GM13977 (cell line): ENCODE measurements at regions not wholly inside any gene's neighbourhood (a gene's known extent, or its start where the extent isn't known, plus 50 kb on each side); places are given as distances from the start of the nearest gene placed in this dataset.

Experiments
- DNase-seq: peaks from one replicate; pipeline ENCODE4 v3.0.0; 2012; ENCODE audit warnings: low spot score
- in situ Hi-C: fragments of 300-500 bp; cut with MboI; formaldehyde crosslinking; loops from one replicate; pipeline ENCODE4 v1.12.0; 2022; ENCODE audit warnings: low sequenced_read_pairs, low pct_unique_long_range_greater_than_20kb, mixed read lengths, inconsistent platforms; ENCODE audit not compliant: unreplicated experiment
- TF ChIP-seq, protein P1 (sequence below): IDR thresholded peaks from 2 replicates; pipeline ENCODE4 v1.5.1; 2012; ENCODE audit warnings: mild to moderate bottlenecking, control low read depth; ENCODE audit not compliant: insufficient read depth; ENCODE audit errors: extremely low read depth, missing control alignments

DNA sequence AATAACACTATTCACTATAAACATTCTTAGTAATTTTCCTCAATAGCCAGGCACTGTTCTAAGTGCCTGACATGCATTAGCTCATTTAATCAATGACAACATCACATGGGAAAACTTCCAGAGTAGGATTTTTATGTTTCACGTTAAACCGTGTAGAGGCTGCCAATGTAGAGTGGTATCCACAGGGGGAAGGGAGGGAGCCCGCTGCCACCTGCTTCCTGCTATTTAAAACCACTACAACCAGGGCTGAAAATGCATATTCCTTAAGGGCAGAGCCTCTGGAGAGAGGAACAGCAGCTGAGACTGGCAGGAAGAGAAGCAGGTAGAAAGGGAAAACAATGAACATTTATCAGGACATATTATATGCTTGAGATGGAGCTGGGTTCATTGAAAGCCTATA lies 684.3 kb upstream of the AUTS2 start:
- TF ChIP-seq, protein P1, sequence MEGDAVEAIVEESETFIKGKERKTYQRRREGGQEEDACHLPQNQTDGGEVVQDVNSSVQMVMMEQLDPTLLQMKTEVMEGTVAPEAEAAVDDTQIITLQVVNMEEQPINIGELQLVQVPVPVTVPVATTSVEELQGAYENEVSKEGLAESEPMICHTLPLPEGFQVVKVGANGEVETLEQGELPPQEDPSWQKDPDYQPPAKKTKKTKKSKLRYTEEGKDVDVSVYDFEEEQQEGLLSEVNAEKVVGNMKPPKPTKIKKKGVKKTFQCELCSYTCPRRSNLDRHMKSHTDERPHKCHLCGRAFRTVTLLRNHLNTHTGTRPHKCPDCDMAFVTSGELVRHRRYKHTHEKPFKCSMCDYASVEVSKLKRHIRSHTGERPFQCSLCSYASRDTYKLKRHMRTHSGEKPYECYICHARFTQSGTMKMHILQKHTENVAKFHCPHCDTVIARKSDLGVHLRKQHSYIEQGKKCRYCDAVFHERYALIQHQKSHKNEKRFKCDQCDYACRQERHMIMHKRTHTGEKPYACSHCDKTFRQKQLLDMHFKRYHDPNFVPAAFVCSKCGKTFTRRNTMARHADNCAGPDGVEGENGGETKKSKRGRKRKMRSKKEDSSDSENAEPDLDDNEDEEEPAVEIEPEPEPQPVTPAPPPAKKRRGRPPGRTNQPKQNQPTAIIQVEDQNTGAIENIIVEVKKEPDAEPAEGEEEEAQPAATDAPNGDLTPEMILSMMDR: no peak
- in situ Hi-C loops: no loop called here
- DNase-seq: no peak

DNA sequence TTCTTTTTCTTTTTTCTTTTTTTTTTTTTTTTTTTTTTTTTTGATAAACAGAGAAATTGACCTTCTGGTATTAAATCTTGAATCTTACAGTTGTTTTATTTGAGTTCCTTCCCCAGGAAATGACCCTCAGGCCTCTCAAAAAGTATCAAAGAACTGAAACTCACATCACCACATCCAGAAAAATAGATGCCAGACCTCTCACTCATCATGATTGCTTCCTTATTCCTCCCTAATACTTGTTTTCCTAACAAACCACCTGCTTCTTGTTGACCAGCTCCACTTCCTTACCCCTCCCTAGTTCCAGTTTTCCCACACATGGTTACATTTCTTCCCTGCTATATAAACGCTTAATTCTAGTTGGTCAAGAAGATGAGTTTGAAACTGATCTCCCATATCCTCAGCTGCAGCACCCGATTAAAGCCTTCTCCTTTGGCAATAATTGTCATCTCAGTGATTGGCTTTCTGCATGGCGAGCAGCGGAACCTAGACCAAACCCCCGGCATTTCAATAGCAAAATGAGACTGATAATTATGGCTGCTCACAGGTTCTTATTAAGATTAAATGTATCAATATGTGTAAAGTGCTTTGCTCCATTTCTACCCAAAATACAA lies 681.1 kb upstream of the AUTS2 start:
- DNase-seq: no peak
- TF ChIP-seq, protein P1: no peak
- in situ Hi-C loops: no loop called here

DNA sequence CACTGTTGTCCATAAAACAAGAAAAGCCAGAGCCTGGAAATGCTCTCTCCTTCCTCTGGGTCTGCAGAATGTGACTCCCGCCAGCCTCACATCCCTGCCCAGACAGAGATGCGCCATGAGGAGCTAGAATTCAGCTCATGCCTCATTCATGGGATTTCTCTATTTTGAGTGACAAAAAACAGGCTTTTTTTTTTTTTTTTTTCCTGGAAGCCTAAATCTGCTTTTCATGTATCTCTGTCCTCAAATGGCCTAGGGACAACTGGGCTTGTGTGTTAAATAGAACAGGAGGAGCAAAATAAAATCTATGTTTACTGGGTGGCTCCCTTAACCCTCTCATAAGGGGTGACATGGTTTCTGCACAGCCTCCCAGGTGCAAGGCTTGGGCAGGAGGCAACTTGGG lies 679.7 kb upstream of the AUTS2 start:
- in situ Hi-C loops: no loop called here
- TF ChIP-seq, protein P1: no peak
- DNase-seq: no peak

DNA sequence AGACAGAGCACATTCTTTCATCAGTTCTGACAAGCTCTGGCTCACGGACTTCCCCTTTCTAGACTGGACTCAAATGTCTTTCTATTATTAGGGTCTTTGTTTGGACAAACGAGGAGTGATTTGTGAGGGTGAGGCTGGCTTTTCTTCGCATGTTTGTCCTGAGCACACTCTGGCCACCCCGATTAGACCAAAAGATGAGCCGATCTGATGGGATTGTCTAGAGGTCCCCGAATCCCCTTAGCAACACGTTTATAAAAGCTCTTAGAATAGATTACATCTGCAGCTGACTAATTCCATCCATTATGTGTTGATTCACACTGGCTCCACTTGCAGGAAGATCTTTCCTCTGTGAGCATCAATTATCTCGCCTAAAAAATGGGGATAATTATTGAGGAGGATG lies 675.4 kb upstream of the AUTS2 start:
- in situ Hi-C loops: no loop called here
- TF ChIP-seq, protein P1: no peak
- DNase-seq: no peak

DNA sequence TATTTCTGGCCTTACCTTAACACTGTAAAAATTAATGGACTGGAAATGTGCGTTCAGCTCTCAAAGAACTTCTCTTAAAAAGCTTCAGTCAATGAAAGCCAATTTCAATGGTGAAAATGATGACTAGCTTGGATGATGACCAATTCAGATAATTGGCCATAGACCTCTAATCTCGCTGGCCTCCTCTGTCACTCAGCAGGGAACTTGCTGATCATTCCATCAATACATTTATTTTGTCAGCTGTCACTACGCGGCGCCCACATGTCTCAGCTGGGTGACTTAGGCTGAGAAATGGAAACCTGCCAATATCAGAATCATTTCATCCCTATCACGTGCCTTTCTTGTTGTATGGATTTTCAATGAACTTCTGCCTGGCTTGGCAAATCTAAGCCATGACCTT lies 673.0 kb upstream of the AUTS2 start:
- in situ Hi-C loops: no loop called here
- TF ChIP-seq, protein P1: no peak
- DNase-seq: no peak

DNA sequence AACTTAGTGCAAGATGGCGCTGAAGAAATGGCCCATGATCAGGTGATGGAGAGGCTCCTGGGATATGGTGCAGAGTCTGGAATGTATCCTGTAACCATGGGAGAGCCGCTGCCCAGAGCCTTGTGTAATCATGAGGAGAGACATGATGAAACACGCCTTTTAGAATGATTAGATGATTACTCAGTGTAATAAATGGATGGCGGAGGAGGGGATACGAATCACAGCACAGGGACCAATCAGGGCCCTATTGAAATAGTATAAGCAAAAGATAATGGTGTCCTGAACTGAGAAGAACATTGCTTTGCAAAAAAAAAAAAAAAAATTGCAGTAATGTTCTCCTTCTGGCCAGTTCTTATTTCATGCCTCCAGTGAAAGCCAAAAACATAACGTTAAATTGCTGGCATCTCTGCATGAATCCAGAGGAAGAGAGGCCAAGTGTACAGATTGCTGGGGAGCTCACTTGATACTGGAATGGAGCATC lies 668.5 kb upstream of the AUTS2 start:
- TF ChIP-seq, protein P1: no peak
- DNase-seq: no peak
- in situ Hi-C loops: no loop called here
